ENCODE measurements at regions not wholly inside any gene's neighbourhood (a gene's known extent, or its start where the extent isn't known, plus 50 kb on each side); places are given as distances from the start of the nearest gene placed in this dataset.

- Histone ChIP-seq H3K4me1 (no peaks in the 10 kb centered on the region), H3K27ac (no peak overlapping the region), H3K9me3 (peaks cover 5% of the 10 kb centered on the region; the same call in 2 of the 3 replicates), H3K4me3 (no peak overlapping the region), H3K4me2 (no peak overlapping the region)
- POLR2A ChIA-PET, result no interaction called here
- FAIRE-seq (no peak), ATAC-seq (no peak), DNase-seq (ENCODE audit: low read depth in 1 of 2, low spot score in 1 of 2) (no peak)
- CTCF ChIA-PET, result no interaction called here
- WGBS (ENCODE audit: missing lambda C conversion rate), result 21% methylated on average over 1 of the region's 1 CpG
- TF ChIP-seq HOXB13 (CRISPR knock-in tag; IDR thresholded peaks at IDR 0.05; ENCODE audit: low read depth), result no peak
- no peak for TF ChIP-seq HOXB5 (CRISPR knock-in tag; IDR thresholded peaks at IDR 0.05)
- no peak for TF ChIP-seq POLR2AphosphoS2 (conservative IDR thresholded peaks at IDR 0.05; ENCODE audit: low read length)
Measured at GRCh38 chr17:56688151-56688550, 94.7 kb downstream of the NOG start.

- 84% methylated on average over 16 of the region's 16 CpGs for WGBS (ENCODE audit: missing lambda C conversion rate)
- H3K4me3 ChIP-seq, result no peak overlapping the region
- POLR2A ChIA-PET, result interaction anchor here (0.7 to 1.4 kb wide), 2 partner anchors 9 to 97 kb away, joined by 3 to 5 read pairs; partner anchors contain the start of gene NOG
- TF ChIP-seq FOSB (CRISPR knock-in tag; IDR thresholded peaks at IDR 0.05), result no peak
- no peak for TF ChIP-seq ZNF302 (CRISPR knock-in tag; IDR thresholded peaks at IDR 0.05)
- TF ChIP-seq RCOR1 (IDR thresholded peaks at IDR 0.05; ENCODE audit: low read depth, low read length), result no peak
- TF ChIP-seq TFCP2L1 (CRISPR knock-in tag; IDR thresholded peaks at IDR 0.05), result no peak
- no peak for TF ChIP-seq HMGXB4 (CRISPR knock-in tag; IDR thresholded peaks at IDR 0.05; ENCODE audit: borderline replicate concordance)
- TF ChIP-seq SMC3 (IDR thresholded peaks at IDR 0.05), result no peak
- TF ChIP-seq MAZ (IDR thresholded peaks at IDR 0.05; ENCODE audit: borderline replicate concordance, low read depth, low read length), result no peak
- TF ChIP-seq POLR2AphosphoS2 (conservative IDR thresholded peaks at IDR 0.05; ENCODE audit: low read length), result no peak
- TF ChIP-seq PBX3 (IDR thresholded peaks at IDR 0.05), result no peak
- TF ChIP-seq EHMT2 (IDR thresholded peaks at IDR 0.05; ENCODE audit: low read depth), result no peak
- no peak for TF ChIP-seq CBX8 (IDR thresholded peaks at IDR 0.05)
- TF ChIP-seq RNF2 (IDR thresholded peaks at IDR 0.05; ENCODE audit: borderline replicate concordance, low read depth), result no peak
- no peak for TF ChIP-seq HES2 (IDR thresholded peaks at IDR 0.05)
- TF ChIP-seq TP53 (CRISPR knock-in tag; IDR thresholded peaks at IDR 0.05), result no peak
- no peak for TF ChIP-seq BHLHE40 (IDR thresholded peaks at IDR 0.05; ENCODE audit: low read depth, low read length)
- H3K27ac ChIP-seq, result no peak overlapping the region
- DNase-seq (ENCODE audit: low read depth in 1 of 2, low spot score in 1 of 2) (no peak), FAIRE-seq (no peak), ATAC-seq (peak; percentile 44 to 57; a peak in 5 of 6 replicates)
- H3K9me3 ChIP-seq, result peaks cover 5% of the 10 kb centered on the region; the same call in 2 of the 3 replicates
- H3K4me1 ChIP-seq, result no peaks in the 10 kb centered on the region
- CTCF ChIA-PET, result interaction anchor here (0.8 to 5.0 kb wide), 6 partner anchors 9 to 98 kb away, joined by 3 to 32 read pairs (median 4); partner anchors contain the start of gene NOG
- no peak overlapping the region for H3K4me2 ChIP-seq
Measured at GRCh38 chr17:56690441-56691291, 97.2 kb downstream of the NOG start.

- no peak overlapping the region for H3K4me3 ChIP-seq
- H3K27ac ChIP-seq, result no peak overlapping the region
- ChIA-PET CTCF (interaction anchor here (5.0 to 13.2 kb wide), 2 partner anchors 20 to 21 kb away, joined by 32 to 183 read pairs; no protein-coding TSS in a partner anchor), POLR2A (no interaction called here)
- peaks cover 15% of the 10 kb centered on the region for H3K4me1 ChIP-seq
- no peak for ATAC-seq
- H3K9me3 ChIP-seq, result no peaks in the 10 kb centered on the region
- no peak overlapping the region for H3K4me2 ChIP-seq
- 84% methylated on average over 2 of the region's 2 CpGs for WGBS (ENCODE audit: missing lambda C conversion rate)
- peak; percentile 95 for FAIRE-seq
- no peak for DNase-seq (ENCODE audit: low read depth in 1 of 2, low spot score in 1 of 2)
- no peak for TF ChIP-seq CTCF (IDR thresholded peaks at IDR 0.05)
- TF ChIP-seq MAX (IDR thresholded peaks at IDR 0.05), result no peak
- no peak for TF ChIP-seq RARB (CRISPR knock-in tag; IDR thresholded peaks at IDR 0.05)
- TF ChIP-seq RCOR1 (IDR thresholded peaks at IDR 0.05; ENCODE audit: low read depth, low read length), result no peak
- no peak for TF ChIP-seq HMGXB4 (CRISPR knock-in tag; IDR thresholded peaks at IDR 0.05; ENCODE audit: borderline replicate concordance)
- no peak for TF ChIP-seq FOXS1 (CRISPR knock-in tag; IDR thresholded peaks at IDR 0.05)
- no peak for TF ChIP-seq BCL3 (IDR thresholded peaks at IDR 0.05)
- TF ChIP-seq PHF8 (IDR thresholded peaks at IDR 0.05; ENCODE audit: borderline replicate concordance, low read depth), result no peak
- TF ChIP-seq BHLHE40 (IDR thresholded peaks at IDR 0.05; ENCODE audit: low read depth, low read length), result no peak
- TF ChIP-seq CEBPB (IDR thresholded peaks at IDR 0.05), result no peak
Measured at GRCh38 chr17:56694825-56695224, 101.3 kb downstream of the NOG start.
